ENCODE measurements at regions not wholly inside any gene's neighbourhood (a gene's known extent, or its start where the extent isn't known, plus 50 kb on each side); places are given as distances from the start of the nearest gene placed in this dataset.

DNA sequence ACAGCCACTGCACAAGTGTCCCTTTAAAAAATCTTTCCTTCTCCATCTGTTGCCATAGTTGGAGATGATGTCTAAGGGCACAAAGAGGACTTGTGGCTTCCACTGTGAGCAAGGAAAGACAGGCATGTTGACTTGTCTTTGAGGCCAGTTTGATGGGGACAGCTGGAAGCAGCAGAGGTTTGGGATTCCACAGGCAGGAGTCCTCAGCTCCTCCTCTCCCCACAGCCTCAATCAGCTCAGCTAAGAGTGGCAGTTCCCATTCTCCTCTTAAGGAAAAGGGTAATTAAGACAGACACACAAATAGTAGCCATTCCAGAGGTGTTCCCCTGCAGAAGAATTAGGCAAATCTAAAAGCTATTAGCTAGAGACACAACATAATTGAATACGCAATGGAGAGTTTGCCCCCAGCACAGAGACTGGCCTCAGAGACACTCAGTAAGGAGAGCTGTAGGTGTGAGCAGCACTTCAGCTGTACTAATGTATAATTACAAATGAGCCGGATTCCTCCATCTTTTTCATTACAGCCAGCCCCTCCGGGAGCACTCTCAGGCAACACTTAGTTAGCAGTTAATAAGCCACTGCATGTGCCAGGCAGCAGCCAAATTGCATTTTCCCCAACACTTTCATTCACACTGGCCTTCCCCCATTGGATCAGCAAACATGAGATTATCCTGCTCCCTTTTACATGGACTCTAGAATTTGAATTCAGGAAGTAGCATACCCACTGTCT lies 434.0 kb downstream of the FOXO1 start:
- DNase-seq, result no peak

DNA sequence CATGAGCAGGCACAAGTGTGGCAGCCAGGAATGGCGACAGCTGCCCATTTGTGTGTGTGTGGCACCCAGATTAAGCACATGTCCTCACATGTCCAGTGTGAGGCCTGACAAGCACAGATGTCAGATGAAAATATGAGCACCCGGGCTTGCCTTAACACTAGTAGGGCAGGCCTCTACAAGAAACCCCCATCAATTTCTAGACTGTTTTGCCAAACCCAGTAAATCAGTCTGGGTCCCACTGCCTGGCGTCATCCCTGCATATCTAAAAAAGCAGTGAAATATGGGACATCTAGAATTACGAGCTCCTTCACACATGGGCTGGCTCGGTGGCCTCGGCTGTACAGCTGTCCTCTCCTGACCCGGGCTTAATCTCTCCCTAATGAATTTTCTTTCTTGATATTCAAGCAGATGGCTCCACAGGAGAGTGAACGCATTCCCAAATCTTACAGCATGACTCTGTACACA lies 432.7 kb downstream of the FOXO1 start:
- DNase-seq, result no peak

GRCh38 chr13:40235160-40235796 lies 431.2 kb downstream of the FOXO1 start:
- DNase-seq, result no peak

DNA sequence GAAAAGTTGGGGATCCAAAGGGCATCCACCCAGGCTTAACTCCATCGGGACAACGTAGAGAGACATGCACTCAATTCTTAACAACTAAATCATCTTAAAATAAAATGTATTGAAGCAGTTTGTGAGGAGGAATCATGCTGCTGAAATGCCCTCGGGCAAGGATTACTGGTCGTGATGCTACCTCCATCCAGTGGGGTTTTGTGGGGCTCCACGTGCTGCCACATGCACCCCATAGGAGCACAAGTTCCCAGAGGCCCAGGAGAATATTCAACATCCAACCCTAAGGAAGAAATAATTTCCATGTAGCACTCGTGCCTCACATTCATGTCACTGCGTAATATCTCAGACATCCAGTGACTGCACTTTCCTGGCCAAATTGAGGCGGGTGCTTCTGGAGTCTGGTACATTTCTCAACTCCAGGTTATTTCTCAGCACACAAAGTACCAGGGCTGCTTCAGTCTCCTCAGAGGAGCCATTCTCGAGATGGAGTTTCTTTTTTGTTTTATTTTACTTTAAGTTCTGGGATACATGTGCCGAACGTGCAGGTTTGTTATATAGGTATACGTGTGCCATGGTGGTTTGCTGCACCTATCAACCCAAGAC lies 429.8 kb downstream of the FOXO1 start:
- DNase-seq, result no peak

DNA sequence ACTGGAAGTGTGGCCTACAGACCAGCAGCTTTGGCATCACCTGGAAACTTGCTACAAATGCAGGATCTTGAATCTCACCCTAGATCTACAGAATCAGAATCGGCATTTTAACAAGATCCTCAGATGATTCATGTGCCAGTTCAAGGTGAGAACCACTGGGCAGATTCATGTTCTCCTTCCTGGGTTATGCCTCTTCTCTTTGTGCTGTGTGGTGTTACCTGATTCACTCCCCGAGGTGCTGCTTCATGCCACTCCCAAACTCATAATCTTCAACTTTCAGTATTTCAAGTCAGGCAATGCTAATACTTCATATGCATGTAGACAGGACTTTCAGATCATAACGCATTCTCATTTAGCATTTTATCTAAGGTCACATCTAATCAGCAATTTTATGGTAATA lies 427.7 kb downstream of the FOXO1 start:
- no peak for DNase-seq

GRCh38 chr13:40240293-40240692 lies 426.1 kb downstream of the FOXO1 start:
- no peak for DNase-seq

DNA sequence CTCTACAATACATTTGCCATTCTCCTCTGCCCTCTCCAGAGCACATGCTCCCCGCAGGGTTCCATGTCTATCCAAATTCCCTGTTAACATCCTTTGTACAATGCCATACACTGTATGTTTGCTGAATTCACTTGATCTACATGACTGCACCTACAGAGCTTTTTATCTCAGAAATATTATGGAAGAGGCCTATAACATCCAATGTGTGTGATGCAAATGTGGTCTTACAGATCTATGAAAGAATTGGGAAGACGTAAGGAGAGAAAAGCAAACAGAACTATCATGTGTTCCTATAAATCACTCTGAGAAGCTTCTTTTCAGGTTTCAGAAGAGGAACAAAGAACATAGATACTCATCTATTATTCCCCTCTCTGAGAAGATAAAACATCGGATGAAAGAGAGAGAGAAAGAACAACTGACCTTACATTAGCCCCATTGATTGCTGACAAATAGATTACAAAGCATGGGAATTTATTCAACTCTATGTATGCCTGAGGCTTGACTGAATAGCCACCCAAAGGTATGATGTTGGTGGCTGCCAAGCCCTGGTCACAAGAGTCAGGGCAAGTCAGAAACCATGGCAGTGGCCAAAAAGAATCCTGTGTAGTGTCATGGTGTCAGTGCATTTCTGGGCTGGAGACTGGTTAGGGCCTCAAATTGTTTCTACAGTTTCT lies 425.2 kb downstream of the FOXO1 start:
- no peak for DNase-seq

GRCh38 chr13:40243047-40243446 lies 423.4 kb downstream of the FOXO1 start:
- no peak for DNase-seq

- no peak for DNase-seq
These were observed 422.5 kb downstream of the FOXO1 start for GRCh38 chr13:40243982-40244381.

- DNase-seq, result no peak
These were observed 420.9 kb downstream of the FOXO1 start for GRCh38 chr13:40245567-40245966.

- DNase-seq, result no peak
These were observed 418.6 kb downstream of the FOXO1 start for GRCh38 chr13:40247845-40248244.

DNA sequence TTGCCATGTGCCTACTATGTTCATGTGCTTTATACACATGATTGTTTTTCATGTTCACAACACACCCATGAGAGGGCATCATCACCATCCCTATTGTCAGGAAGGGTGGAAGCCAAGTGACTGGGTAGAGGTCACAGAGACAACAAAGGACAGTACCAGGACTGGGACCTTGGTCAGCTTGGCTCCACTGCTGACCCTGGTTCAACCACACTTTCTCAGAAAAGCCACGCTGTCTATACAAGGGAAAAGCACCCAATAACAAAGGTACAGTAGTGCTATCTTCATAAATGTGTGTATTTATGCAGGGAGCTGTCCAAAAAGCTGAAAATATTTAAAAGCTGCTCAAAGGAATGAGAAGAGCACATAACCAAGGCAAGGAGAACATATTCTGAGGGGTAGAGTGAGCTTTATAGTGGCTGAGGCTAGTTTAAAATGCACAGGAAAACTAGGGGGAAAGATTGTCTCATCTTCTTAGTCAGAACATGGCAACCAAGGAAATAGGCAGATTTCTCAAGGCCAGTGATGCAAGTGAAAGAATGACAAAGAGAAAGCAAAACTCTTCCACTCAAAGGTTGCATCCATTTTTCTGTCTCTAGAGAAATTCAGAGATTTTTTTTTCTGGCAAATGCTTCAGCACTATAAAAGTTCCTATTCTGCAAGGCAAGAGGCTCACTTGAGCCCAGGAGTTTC lies 415.0 kb downstream of the FOXO1 start:
- DNase-seq, result no peak

DNA sequence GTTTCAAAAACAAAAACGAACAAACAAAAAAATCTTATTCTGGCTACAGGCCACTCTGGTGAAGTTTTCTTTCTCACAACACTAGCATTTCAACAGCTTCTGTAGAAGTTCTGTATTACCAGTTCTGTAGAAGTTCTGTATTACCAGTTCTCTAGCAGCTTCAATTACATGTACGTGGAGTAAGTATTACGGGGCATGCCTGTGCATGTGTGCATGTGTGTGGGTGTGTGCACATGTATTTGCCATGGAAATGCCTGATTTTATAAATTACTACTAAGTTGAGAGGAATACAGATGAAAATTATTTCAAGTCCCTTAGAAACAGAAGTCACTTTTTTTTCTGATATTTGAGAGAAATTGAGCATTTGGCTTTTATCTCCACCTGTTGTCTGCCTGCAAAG lies 414.2 kb downstream of the FOXO1 start:
- DNase-seq, result no peak

GRCh38 chr13:40252676-40253075 lies 413.8 kb downstream of the FOXO1 start:
- DNase-seq, result no peak

- DNase-seq, result no peak
These were observed 412.0 kb downstream of the FOXO1 start for GRCh38 chr13:40254394-40254793.

DNA sequence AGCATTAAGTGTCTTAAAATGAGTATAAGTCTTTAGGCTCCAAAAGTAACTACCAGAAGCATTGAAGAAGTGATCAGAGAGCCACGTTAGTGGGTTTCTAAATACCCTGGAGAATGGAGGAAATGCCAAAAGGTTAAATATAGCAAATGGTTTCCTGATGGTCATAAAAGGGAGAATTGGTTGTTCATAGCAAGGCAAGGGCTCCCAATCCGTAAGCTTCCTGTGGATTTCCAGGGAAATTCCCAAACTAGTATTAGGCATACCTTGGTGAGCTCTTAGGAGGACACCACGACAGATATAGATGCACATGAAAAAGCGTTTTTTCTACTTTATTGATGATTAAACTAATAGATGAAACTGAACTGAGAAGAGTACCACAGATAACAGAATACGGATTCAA lies 410.9 kb downstream of the FOXO1 start:
- no peak for DNase-seq

DNA sequence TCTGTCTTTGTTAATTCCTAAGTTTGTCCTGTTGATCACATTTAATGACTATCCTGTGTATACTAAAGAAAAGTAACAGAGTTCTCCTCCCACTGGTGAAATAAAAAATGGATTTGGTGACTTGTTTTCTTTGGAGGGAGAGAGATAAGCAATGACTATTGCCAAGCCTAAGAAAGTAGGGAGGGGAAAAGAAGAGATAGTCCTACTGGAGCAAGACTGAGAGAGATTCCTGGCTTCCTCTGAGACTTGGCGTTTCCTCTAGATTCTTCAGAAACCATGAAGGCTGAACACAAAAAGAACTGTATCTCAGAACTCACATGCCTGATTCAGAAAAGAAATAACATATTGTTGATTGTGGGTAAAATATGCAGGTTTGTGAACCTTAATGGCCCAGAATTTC lies 406.5 kb downstream of the FOXO1 start:
- DNase-seq, result no peak

GRCh38 chr13:40261336-40261735 lies 405.1 kb downstream of the FOXO1 start:
- no peak for DNase-seq

DNA sequence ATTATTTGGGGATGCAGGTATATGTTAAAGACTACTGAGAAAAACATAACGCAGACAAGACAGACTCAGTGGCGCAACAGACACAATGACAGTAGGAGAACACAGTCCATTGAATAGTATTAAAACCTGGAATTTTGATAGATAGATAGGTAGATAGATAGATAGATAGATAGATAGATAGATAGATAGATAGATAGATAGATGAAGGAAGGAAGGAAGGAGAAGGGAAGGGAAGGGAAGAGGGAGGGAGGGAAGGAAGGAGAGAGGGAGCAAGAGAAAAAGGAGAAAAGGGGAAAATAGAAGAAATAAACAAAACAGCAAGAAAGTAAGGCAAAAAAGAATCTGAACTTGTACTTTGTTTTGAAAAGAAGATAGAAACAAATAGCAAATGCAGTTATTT lies 404.5 kb downstream of the FOXO1 start:
- DNase-seq, result no peak

DNA sequence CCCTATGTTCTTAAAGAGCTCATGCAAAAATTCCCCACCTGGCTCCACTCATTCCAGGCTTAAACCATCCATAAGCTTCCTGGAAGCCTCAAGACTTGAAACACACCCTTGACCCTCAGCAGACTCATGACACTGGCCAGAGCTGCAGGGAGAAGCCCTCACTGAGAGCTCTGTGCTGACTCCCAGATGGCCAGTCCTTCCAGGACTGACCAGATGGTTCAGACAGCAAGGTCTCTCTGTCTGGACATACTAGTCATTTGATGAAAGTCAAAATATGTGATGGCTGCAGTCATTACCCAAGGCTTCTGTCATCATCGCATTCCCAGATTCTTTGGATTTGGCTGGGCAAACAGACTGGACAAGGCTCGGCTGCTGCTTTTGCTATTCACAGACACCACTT lies 397.4 kb downstream of the FOXO1 start:
- no peak for DNase-seq

- no peak for DNase-seq
These were observed 395.7 kb downstream of the FOXO1 start for GRCh38 chr13:40270726-40271125.

DNA sequence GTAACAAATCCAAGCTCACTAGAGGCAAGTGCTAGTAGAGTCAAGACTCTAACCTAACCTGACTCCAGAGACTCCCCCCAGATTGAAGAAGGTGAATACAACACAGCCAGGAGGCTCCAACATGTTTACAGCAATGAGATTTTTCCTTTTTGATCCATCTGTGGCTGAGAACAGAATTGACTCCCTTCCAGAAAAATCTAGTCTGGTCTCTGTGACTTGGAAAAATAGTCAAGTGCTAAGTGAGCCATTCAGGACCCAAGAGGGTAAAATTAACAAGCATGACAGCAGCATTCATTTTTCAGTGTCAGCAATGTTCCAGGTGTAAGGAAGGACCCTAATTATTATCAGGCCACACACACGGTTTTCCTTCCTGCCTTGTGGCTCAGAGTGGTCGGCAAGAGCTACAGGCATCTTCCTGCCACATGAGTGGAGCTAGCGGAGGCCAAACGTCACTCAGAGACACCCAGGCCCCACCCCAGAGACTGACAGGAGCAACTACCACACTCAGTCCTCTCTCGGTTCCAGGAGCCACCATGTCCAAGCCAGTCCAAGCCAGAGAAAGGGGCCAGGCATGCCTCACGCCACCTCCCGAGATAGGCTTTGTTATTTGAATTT lies 395.1 kb downstream of the FOXO1 start:
- DNase-seq, result no peak

Data from NCI-H510A treated with DMSO at 0.1 percent for 48 hours (cell line).